T-cell (primary cell): ENCODE measurements at regions not wholly inside any gene's neighbourhood (a gene's known extent, or its start where the extent isn't known, plus 50 kb on each side); places are given as distances from the start of the nearest gene placed in this dataset.

Experiments used
- ATAC-seq, 4 experiments: fragments of 200-7000 bp in 3 of 4; fragments of 150-1000 bp in 1 of 4; cut with Tn5 transposase; replicated peaks in 1 of 4; 1 replicate in 3 of 4; 2 replicates in 1 of 4; pipeline ENCODE4 v1.10.0; 2021; ENCODE audit warnings: moderate library complexity in 3 of 4, mild to moderate bottlenecking in 2 of 4, moderate number of reproducible peaks in 1 of 4
- CTCF ChIA-PET, 2 donors: fragments of 300-600 bp; sonication (Branson Sonifier 250); formaldehyde crosslinking; loops; one replicate each; lab custom pipeline; 2022; ENCODE audit warnings: antibody characterized with exemption in 2 of 2; lab: Charles Lee
- POLR2A ChIA-PET, 2 donors: fragments of 300-600 bp; sonication (Branson Sonifier 250); formaldehyde crosslinking; loops; one replicate each; lab custom pipeline; 2022; ENCODE audit warnings: antibody characterized with exemption in 2 of 2; lab: Charles Lee
- DNase-seq, 35 experiments: peaks; one replicate each; pipeline versions ENCODE4 v3.0.0 to v3.0.0-alpha.2; 2013 to 2023
- H3K27ac ChIP-seq: one replicate; pipeline ENCODE4 v1.5.1; 2013; ENCODE audit warnings: low read length
- H3K27me3 ChIP-seq, 2 experiments: replicated peaks in 1 of 2; 1 replicate in 1 of 2; 2 replicates in 1 of 2; pipeline versions ENCODE4 v1.6.1 to v1.7.0; 2013; ENCODE audit warnings: low read length in 1 of 2, mixed read lengths in 1 of 2; ENCODE audit not compliant: control insufficient read depth in 2 of 2, insufficient read depth in 2 of 2; ENCODE audit errors: extremely low read depth in 1 of 2
- H3K36me3 ChIP-seq, 2 donors: 1 replicate in 1 of 2; 2 replicates in 1 of 2; pipeline versions ENCODE4 v1.6.1 to v1.7.0; 2013; ENCODE audit warnings: low read length in 1 of 2; ENCODE audit not compliant: control insufficient read depth in 2 of 2, insufficient read depth in 1 of 2; ENCODE audit errors: extremely low read depth in 1 of 2
- H3K4me1 ChIP-seq, 2 experiments: 1 replicate in 1 of 2; 2 replicates in 1 of 2; pipeline versions ENCODE4 v1.6.1 to v1.7.0; 2013; ENCODE audit warnings: low read length in 2 of 2, mixed read lengths in 1 of 2; ENCODE audit not compliant: insufficient read depth in 2 of 2, control insufficient read depth in 1 of 2; ENCODE audit errors: extremely low read depth in 1 of 2
- H3K4me3 ChIP-seq, 2 donors: 1 replicate in 1 of 2; 2 replicates in 1 of 2; pipeline versions ENCODE4 v1.5.1 to v1.7.0; 2013; ENCODE audit warnings: mild to moderate bottlenecking in 2 of 2, low read length in 1 of 2, moderate library complexity in 1 of 2; ENCODE audit not compliant: control insufficient read depth in 1 of 2; ENCODE audit errors: extremely low read depth in 1 of 2
- H3K9me3 ChIP-seq: 2 replicates; pipeline ENCODE4 v1.7.0; 2013
- H3K27ac Mint-ChIP-seq, 2 donors: one replicate each; pipeline ENCODE4 v1.8.0; 2020 to 2021; ENCODE audit warnings: mild to moderate bottlenecking in 2 of 2, mixed read lengths in 2 of 2
- H3K27me3 Mint-ChIP-seq, 2 donors: one replicate each; pipeline ENCODE4 v1.8.0; 2021 to 2022; ENCODE audit warnings: mixed read lengths in 2 of 2
- H3K36me3 Mint-ChIP-seq: one replicate; pipeline ENCODE4 v1.8.0; 2021; ENCODE audit warnings: mixed read lengths
- H3K4me1 Mint-ChIP-seq, 3 donors: one replicate each; pipeline ENCODE4 v1.8.0; 2020 to 2022; ENCODE audit warnings: mixed read lengths in 3 of 3, mild to moderate bottlenecking in 1 of 3
- H3K4me3 Mint-ChIP-seq, 3 donors: one replicate each; pipeline ENCODE4 v1.8.0; 2020 to 2022; ENCODE audit warnings: mild to moderate bottlenecking in 3 of 3, mixed read lengths in 3 of 3, moderate library complexity in 3 of 3
- H3K9me3 Mint-ChIP-seq, 3 donors: one replicate each; pipeline ENCODE4 v1.8.0; 2020 to 2022; ENCODE audit warnings: mixed read lengths in 3 of 3
- WGBS: methylation state at CpG from one replicate; pipeline ENCODE4 v1.1.5; 2013; ENCODE audit warnings: missing lambda C conversion rate; ENCODE audit not compliant: insufficient coverage; 5-methylcytosine and 5-hydroxymethylcytosine counted together

- ChIA-PET CTCF (no interaction called here), POLR2A (no interaction called here)
- Mint-ChIP-seq H3K9me3 (peaks cover 12 to 37% (median 34%) of the 10 kb centered on the region in 3 donors), H3K27me3 (no peaks in the 10 kb centered on the region), H3K4me3 (no peak overlapping the region), H3K4me1 (no peaks in the 10 kb centered on the region), H3K27ac (no peak overlapping the region), H3K36me3 (no peaks in the 10 kb centered on the region)
- no peaks in the 10 kb centered on the region for H3K27me3 ChIP-seq
- DNase-seq (no peak), ATAC-seq (no peak)
- H3K9me3 ChIP-seq: no peaks in the 10 kb centered on the region
- H3K4me1 ChIP-seq: no peaks in the 10 kb centered on the region
- no peaks in the 10 kb centered on the region for H3K36me3 ChIP-seq
- no peak overlapping the region for H3K27ac ChIP-seq
- H3K4me3 ChIP-seq: no peak overlapping the region
Observed at GRCh38 chr4:126871810-126872209, 760.9 kb upstream of the INTU start.

GRCh38 chr4:126874533-126874932 is 758.2 kb upstream of the INTU start:
- no peaks in the 10 kb centered on the region for H3K9me3 ChIP-seq
- ChIA-PET CTCF (no interaction called here), POLR2A (no interaction called here)
- no peak for DNase-seq
- 83% methylated on average over 13 of the region's 19 CpGs for WGBS
- no peak overlapping the region for H3K4me3 Mint-ChIP-seq
- H3K36me3 Mint-ChIP-seq: no peaks in the 10 kb centered on the region
- no peaks in the 10 kb centered on the region for H3K27me3 Mint-ChIP-seq
- H3K9me3 Mint-ChIP-seq: peaks cover 9 to 30% (median 28%) of the 10 kb centered on the region in 3 donors
- H3K4me1 ChIP-seq: no peaks in the 10 kb centered on the region
- no peak for ATAC-seq
- H3K27ac Mint-ChIP-seq: no peak overlapping the region
- H3K36me3 ChIP-seq: no peaks in the 10 kb centered on the region
- H3K27me3 ChIP-seq: no peaks in the 10 kb centered on the region
- no peaks in the 10 kb centered on the region for H3K4me1 Mint-ChIP-seq
- no peak overlapping the region for H3K27ac ChIP-seq
- no peak overlapping the region for H3K4me3 ChIP-seq

- Histone ChIP-seq H3K27ac (no peak overlapping the region), H3K36me3 (no peaks in the 10 kb centered on the region), H3K27me3 (no peaks in the 10 kb centered on the region), H3K4me1 (no peaks in the 10 kb centered on the region), H3K4me3 (no peak overlapping the region), H3K9me3 (no peaks in the 10 kb centered on the region)
- no peaks in the 10 kb centered on the region for H3K36me3 Mint-ChIP-seq
- no peaks in the 10 kb centered on the region for H3K4me1 Mint-ChIP-seq
- ATAC-seq (no peak), DNase-seq (no peak)
- CTCF ChIA-PET: no interaction called here
- no peak overlapping the region for H3K4me3 Mint-ChIP-seq
- POLR2A ChIA-PET: no interaction called here
- no peak overlapping the region for H3K27ac Mint-ChIP-seq
- peaks cover 0 to 9% (median 8%) of the 10 kb centered on the region in 3 donors for H3K9me3 Mint-ChIP-seq
- no peaks in the 10 kb centered on the region for H3K27me3 Mint-ChIP-seq
Observed at GRCh38 chr4:126888968-126889367, 743.8 kb upstream of the INTU start.

- Histone ChIP-seq H3K9me3 (no peaks in the 10 kb centered on the region), H3K27ac (no peak overlapping the region), H3K4me1 (no peaks in the 10 kb centered on the region), H3K36me3 (no peaks in the 10 kb centered on the region), H3K4me3 (no peak overlapping the region), H3K27me3 (no peaks in the 10 kb centered on the region)
- ChIA-PET POLR2A (no interaction called here), CTCF (no interaction called here)
- Mint-ChIP-seq H3K9me3 (peaks cover 4 to 16% (median 4%) of the 10 kb centered on the region in 3 donors), H3K4me3 (no peak overlapping the region), H3K27me3 (no peaks in the 10 kb centered on the region), H3K27ac (no peak overlapping the region), H3K36me3 (no peaks in the 10 kb centered on the region), H3K4me1 (no peaks in the 10 kb centered on the region)
- no peak for ATAC-seq
- DNase-seq: no peak
Observed at GRCh38 chr4:126890383-126890782, 742.4 kb upstream of the INTU start.

- 36% methylated on average over 3 of the region's 3 CpGs for WGBS
- no peaks in the 10 kb centered on the region for H3K9me3 ChIP-seq
- H3K4me1 ChIP-seq: no peaks in the 10 kb centered on the region
- Mint-ChIP-seq H3K27me3 (no peaks in the 10 kb centered on the region), H3K27ac (no peak overlapping the region), H3K36me3 (no peaks in the 10 kb centered on the region), H3K9me3 (peaks cover 4 to 22% (median 4%) of the 10 kb centered on the region in 3 donors), H3K4me3 (no peak overlapping the region), H3K4me1 (no peaks in the 10 kb centered on the region)
- CTCF ChIA-PET: no interaction called here
- no peak overlapping the region for H3K4me3 ChIP-seq
- no peaks in the 10 kb centered on the region for H3K36me3 ChIP-seq
- POLR2A ChIA-PET: no interaction called here
- no peaks in the 10 kb centered on the region for H3K27me3 ChIP-seq
- DNase-seq (no peak), ATAC-seq (no peak)
- H3K27ac ChIP-seq: no peak overlapping the region
Observed at GRCh38 chr4:126890994-126891393, 741.8 kb upstream of the INTU start.

GRCh38 chr4:126894963-126895362 is 737.8 kb upstream of the INTU start:
- ChIA-PET CTCF (no interaction called here), POLR2A (no interaction called here)
- no peaks in the 10 kb centered on the region for H3K36me3 Mint-ChIP-seq
- H3K4me1 ChIP-seq: no peaks in the 10 kb centered on the region
- WGBS: no CpG with 5 or more reads among the region's 1 CpG
- H3K9me3 ChIP-seq: no peaks in the 10 kb centered on the region
- ATAC-seq (no peak), DNase-seq (no peak)
- H3K27ac Mint-ChIP-seq: no peak overlapping the region
- no peaks in the 10 kb centered on the region for H3K27me3 ChIP-seq
- no peaks in the 10 kb centered on the region for H3K4me1 Mint-ChIP-seq
- H3K27me3 Mint-ChIP-seq: no peaks in the 10 kb centered on the region
- H3K27ac ChIP-seq: no peak overlapping the region
- H3K4me3 Mint-ChIP-seq: no peak overlapping the region
- no peak overlapping the region for H3K4me3 ChIP-seq
- H3K9me3 Mint-ChIP-seq: peaks cover 14 to 40% (median 23%) of the 10 kb centered on the region in 3 donors
- no peaks in the 10 kb centered on the region for H3K36me3 ChIP-seq

- Histone ChIP-seq H3K27me3 (no peaks in the 10 kb centered on the region), H3K27ac (no peak overlapping the region), H3K9me3 (no peaks in the 10 kb centered on the region), H3K36me3 (no peaks in the 10 kb centered on the region), H3K4me1 (no peaks in the 10 kb centered on the region), H3K4me3 (no peak overlapping the region)
- WGBS: 69% methylated on average over 2 of the region's 2 CpGs
- no peaks in the 10 kb centered on the region for H3K27me3 Mint-ChIP-seq
- H3K4me1 Mint-ChIP-seq: no peaks in the 10 kb centered on the region
- DNase-seq: no peak
- no peak overlapping the region for H3K27ac Mint-ChIP-seq
- no peak for ATAC-seq
- no peak overlapping the region for H3K4me3 Mint-ChIP-seq
- ChIA-PET POLR2A (no interaction called here), CTCF (no interaction called here)
- H3K36me3 Mint-ChIP-seq: no peaks in the 10 kb centered on the region
- peaks cover 14 to 47% (median 23%) of the 10 kb centered on the region in 3 donors for H3K9me3 Mint-ChIP-seq
Observed at GRCh38 chr4:126895988-126896570, 736.7 kb upstream of the INTU start.
